GM18519 (cell line): ENCODE measurements at regions not wholly inside any gene's neighbourhood (a gene's known extent, or its start where the extent isn't known, plus 50 kb on each side); places are given as distances from the start of the nearest gene placed in this dataset.

Source experiments
- ATAC-seq: cut with Tn5 transposase; IDR thresholded peaks from one replicate; pipeline ENCODE4 v1.9.1; 2021; ENCODE audit warnings: mild to moderate bottlenecking, moderate library complexity; ENCODE audit not compliant: unreplicated experiment, low FRiP score

GRCh38 chr9:108185613-108186012, 670.2 kb downstream of the ACTL7B start:
- ATAC-seq, result no peak

- no peak for ATAC-seq
Observed at GRCh38 chr9:108184941-108185340, 670.8 kb downstream of the ACTL7B start.

- no peak for ATAC-seq
Observed at GRCh38 chr9:108184009-108184408, 671.8 kb downstream of the ACTL7B start.

- ATAC-seq, result peak; percentile 94
Observed at GRCh38 chr9:108182950-108183381, 672.8 kb downstream of the ACTL7B start.

GRCh38 chr9:108182270-108182669, 673.5 kb downstream of the ACTL7B start:
- ATAC-seq, result no peak

- no peak for ATAC-seq
Observed at GRCh38 chr9:108181441-108181840, 674.3 kb downstream of the ACTL7B start.

- ATAC-seq, result no peak
Observed at GRCh38 chr9:108180541-108180940, 675.2 kb downstream of the ACTL7B start.

GRCh38 chr9:108178318-108178717, 677.5 kb downstream of the ACTL7B start:
- no peak for ATAC-seq

GRCh38 chr9:108168236-108168850, 678.8 kb upstream of the KLF4 start:
- no peak for ATAC-seq

GRCh38 chr9:108167136-108167900, 677.7 kb upstream of the KLF4 start:
- no peak for ATAC-seq

- no peak for ATAC-seq
Observed at GRCh38 chr9:108166519-108166918, 677.0 kb upstream of the KLF4 start.

- no peak for ATAC-seq
Observed at GRCh38 chr9:108163321-108164005, 673.9 kb upstream of the KLF4 start.

- ATAC-seq, result no peak
Observed at GRCh38 chr9:108162664-108163063, 673.1 kb upstream of the KLF4 start.

- no peak for ATAC-seq
Observed at GRCh38 chr9:108161503-108161902, 671.9 kb upstream of the KLF4 start.

- no peak for ATAC-seq
Observed at GRCh38 chr9:108160706-108161355, 671.3 kb upstream of the KLF4 start.

- no peak for ATAC-seq
Observed at GRCh38 chr9:108160039-108160438, 670.5 kb upstream of the KLF4 start.

- ATAC-seq, result no peak
Observed at GRCh38 chr9:108158236-108158995, 668.8 kb upstream of the KLF4 start.

GRCh38 chr9:108156270-108156998, 666.9 kb upstream of the KLF4 start:
- ATAC-seq, result no peak

GRCh38 chr9:108153416-108153815, 663.8 kb upstream of the KLF4 start:
- ATAC-seq, result no peak
